Stomach (tissue), 4 donors: ENCODE measurements at regions not wholly inside any gene's neighbourhood (a gene's known extent, or its start where the extent isn't known, plus 50 kb on each side); places are given as distances from the start of the nearest gene placed in this dataset.
"Not testable (repeated sequence)": the region's sequence is repeated elsewhere in the genome, so short reads cannot be mapped to it uniquely, and the experiment has no call there.

Experiments used
- CTCF ChIP-seq, 7 experiments: fragments of 450-650 bp in 4 of 7; fragments of 200-600 bp in 3 of 7; sonication (generic) in 3 of 7; IDR thresholded peaks; one replicate each; pipeline ENCODE4 v1.5.1; 2016 to 2019; ENCODE audit warnings: antibody characterized with exemption in 7 of 7, control low read depth in 2 of 7, mild to moderate bottlenecking in 1 of 7
- EP300 ChIP-seq: sonication (generic); formaldehyde crosslinking; IDR thresholded peaks from one replicate; pipeline ENCODE4 v1.6.1; 2017; ENCODE audit warnings: antibody characterized with exemption
- POLR2AphosphoS5 ChIP-seq, 3 donors: sonication (generic); formaldehyde crosslinking; IDR thresholded peaks; one replicate each; pipeline ENCODE4 v1.6.1; 2016; ENCODE audit warnings: antibody characterized with exemption in 3 of 3

- not testable (repeated sequence) for TF ChIP-seq CTCF (IDR thresholded peaks at IDR 0.05); EP300; POLR2AphosphoS5 (IDR thresholded peaks at IDR 0.05)
Measured at GRCh38 chr5:42179843-42180242, 243.4 kb upstream of the GHR start.
